ENCODE measurements at regions not wholly inside any gene's neighbourhood (a gene's known extent, or its start where the extent isn't known, plus 50 kb on each side); places are given as distances from the start of the nearest gene placed in this dataset.

GRCh38 chr4:61079976-61080375, 120.2 kb upstream of the ADGRL3 start:
- no peak overlapping the region for H3K4me3 Mint-ChIP-seq

GRCh38 chr4:61085534-61085933, 114.6 kb upstream of the ADGRL3 start:
- no peak for TF ChIP-seq CTCF (conservative IDR thresholded peaks at IDR 0.05)
- H3K27me3 Mint-ChIP-seq = no peaks in the 10 kb centered on the region
- no peaks in the 10 kb centered on the region for H3K4me1 Mint-ChIP-seq (ENCODE audit: unreplicated experiment)
- H3K36me3 Mint-ChIP-seq = no peaks in the 10 kb centered on the region
- no peak overlapping the region for H3K4me3 Mint-ChIP-seq
- H3K9me3 Mint-ChIP-seq = no peaks in the 10 kb centered on the region
- H3K27ac Mint-ChIP-seq = no peak overlapping the region
- no peak for DNase-seq (ENCODE audit: extremely low spot score, unreplicated experiment)

More at GRCh38 chr4:61079976-61080375, 120.2 kb upstream of the ADGRL3 start:
- H3K9me3 Mint-ChIP-seq = no peaks in the 10 kb centered on the region
- peaks cover 4% of the 10 kb centered on the region for H3K36me3 Mint-ChIP-seq
- TF ChIP-seq CTCF (conservative IDR thresholded peaks at IDR 0.05) = no peak
- no peaks in the 10 kb centered on the region for H3K4me1 Mint-ChIP-seq (ENCODE audit: unreplicated experiment)
- DNase-seq (ENCODE audit: extremely low spot score, unreplicated experiment) = no peak
- no peaks in the 10 kb centered on the region for H3K27me3 Mint-ChIP-seq
- H3K27ac Mint-ChIP-seq = no peak overlapping the region

GRCh38 chr4:61086357-61086756, 113.8 kb upstream of the ADGRL3 start:
- H3K4me3 Mint-ChIP-seq = no peak overlapping the region
- H3K4me1 Mint-ChIP-seq (ENCODE audit: unreplicated experiment) = no peaks in the 10 kb centered on the region
- TF ChIP-seq CTCF (conservative IDR thresholded peaks at IDR 0.05) = no peak
- H3K27ac Mint-ChIP-seq = no peak overlapping the region
- H3K36me3 Mint-ChIP-seq = no peaks in the 10 kb centered on the region
- H3K9me3 Mint-ChIP-seq = no peaks in the 10 kb centered on the region
- DNase-seq (ENCODE audit: extremely low spot score, unreplicated experiment) = no peak
- no peaks in the 10 kb centered on the region for H3K27me3 Mint-ChIP-seq

GRCh38 chr4:61086979-61087378, 113.1 kb upstream of the ADGRL3 start:
- Mint-ChIP-seq H3K27me3 (no peaks in the 10 kb centered on the region), H3K27ac (no peak overlapping the region), H3K4me1 (ENCODE audit: unreplicated experiment) (no peaks in the 10 kb centered on the region), H3K9me3 (no peaks in the 10 kb centered on the region), H3K4me3 (no peak overlapping the region), H3K36me3 (no peaks in the 10 kb centered on the region)
- no peak for TF ChIP-seq CTCF (conservative IDR thresholded peaks at IDR 0.05)
- DNase-seq (ENCODE audit: extremely low spot score, unreplicated experiment) = no peak

- Mint-ChIP-seq H3K27me3 (no peaks in the 10 kb centered on the region), H3K27ac (no peak overlapping the region), H3K4me1 (ENCODE audit: unreplicated experiment) (no peaks in the 10 kb centered on the region), H3K4me3 (no peak overlapping the region), H3K36me3 (no peaks in the 10 kb centered on the region), H3K9me3 (no peaks in the 10 kb centered on the region)
- DNase-seq (ENCODE audit: extremely low spot score, unreplicated experiment) = no peak
- TF ChIP-seq CTCF (conservative IDR thresholded peaks at IDR 0.05) = no peak
These were observed 105.1 kb upstream of the ADGRL3 start for GRCh38 chr4:61094854-61095598.

Measured in type B pancreatic cell (in vitro differentiated cells).